DND-41 (cell line): ENCODE measurements at regions not wholly inside any gene's neighbourhood (a gene's known extent, or its start where the extent isn't known, plus 50 kb on each side); places are given as distances from the start of the nearest gene placed in this dataset.

ENCODE experiments used
- ATAC-seq: fragments of 200-7000 bp; cut with Tn5 transposase; 3 replicates; pipeline ENCODE4 v1.9.1; 2021; ENCODE audit warnings: low read depth; ENCODE audit not compliant: insufficient read depth
- DNase-seq: peaks from one replicate; pipeline ENCODE4 v3.0.0-alpha.2; 2020
- H2AFZ ChIP-seq: 2 replicates; pipeline ENCODE4 v1.6.0; 2012; ENCODE audit warnings: low read depth, low read length
- H3K27ac ChIP-seq: 2 replicates; pipeline ENCODE4 v1.5.1; 2012; ENCODE audit warnings: low read length, inconsistent platforms
- H3K27me3 ChIP-seq: fragments of 200-600 bp; sonication (generic); 2 replicates; pipeline ENCODE4 v1.6.0; 2012; ENCODE audit warnings: low read length, mild to moderate bottlenecking, inconsistent platforms; ENCODE audit not compliant: insufficient read depth, poor library complexity
- H3K36me3 ChIP-seq: 2 replicates; pipeline ENCODE4 v1.5.1; 2012; ENCODE audit warnings: low read length, inconsistent platforms; ENCODE audit not compliant: insufficient read depth
- H3K4me1 ChIP-seq: 2 replicates; pipeline ENCODE4 v1.5.1; 2012; ENCODE audit warnings: mild to moderate bottlenecking, low read length; ENCODE audit not compliant: insufficient read depth
- H3K4me2 ChIP-seq: 2 replicates; pipeline ENCODE4 v1.6.0; 2012; ENCODE audit warnings: mild to moderate bottlenecking, moderate library complexity, low read length, inconsistent platforms; ENCODE audit not compliant: insufficient read depth
- H3K4me3 ChIP-seq, 2 experiments: fragments of 200-600 bp in 1 of 2; shearing (Covaris generic) in 1 of 2; 2 replicates each; pipeline ENCODE4 v1.5.1; 2012 to 2016; ENCODE audit warnings: inconsistent platforms in 2 of 2, low read length in 2 of 2, mild to moderate bottlenecking in 2 of 2, low read depth in 1 of 2, moderate library complexity in 1 of 2
- H3K79me2 ChIP-seq: 2 replicates; pipeline ENCODE4 v1.6.0; 2012; ENCODE audit warnings: low read length, inconsistent platforms; ENCODE audit not compliant: insufficient read depth
- H3K9ac ChIP-seq: 2 replicates; pipeline ENCODE4 v1.6.0; 2012; ENCODE audit warnings: low read depth, mild to moderate bottlenecking, inconsistent platforms, low read length, moderate library complexity
- H3K9me3 ChIP-seq: 2 replicates; pipeline ENCODE4 v1.5.1; 2012; ENCODE audit warnings: low read length, moderate library complexity, mild to moderate bottlenecking, inconsistent platforms; ENCODE audit not compliant: insufficient read depth, severe bottlenecking
- H4K20me1 ChIP-seq: 2 replicates; pipeline ENCODE4 v1.6.0; 2012; ENCODE audit warnings: low read length; ENCODE audit not compliant: insufficient read depth
- CTCF ChIP-seq: IDR thresholded peaks from 2 replicates; pipeline ENCODE4 v1.5.1; 2012; ENCODE audit warnings: borderline replicate concordance, low read length, moderate library complexity, mild to moderate bottlenecking; ENCODE audit not compliant: poor library complexity, severe bottlenecking; ENCODE audit errors: extremely low read depth
- EZH2 ChIP-seq: IDR thresholded peaks from 3 replicates; pipeline ENCODE4 v1.6.1; 2012; ENCODE audit warnings: borderline replicate concordance, low read depth, mild to moderate bottlenecking, moderate library complexity, low read length, inconsistent platforms; ENCODE audit not compliant: severe bottlenecking

- DNase-seq (no peak), ATAC-seq (no peak)
- Histone ChIP-seq H3K27ac (no peak overlapping the region), H3K79me2 (no peaks in the 10 kb centered on the region), H3K27me3 (no peaks in the 10 kb centered on the region), H3K9ac (no peak overlapping the region), H3K9me3 (no peaks in the 10 kb centered on the region), H3K4me1 (no peaks in the 10 kb centered on the region), H4K20me1 (no peaks in the 10 kb centered on the region), H2AFZ (no peak overlapping the region), H3K4me3 (no peak overlapping the region), H3K4me2 (no peak overlapping the region), H3K36me3 (no peaks in the 10 kb centered on the region)
- TF ChIP-seq CTCF, result no peak
- no peak for TF ChIP-seq EZH2
Measured at GRCh38 chr7:125326666-125327255, 397.1 kb upstream of the POT1 start.

- no peak for TF ChIP-seq CTCF
- no peak for TF ChIP-seq EZH2
- no peaks in the 10 kb centered on the region for H4K20me1 ChIP-seq
- H2AFZ ChIP-seq, result no peak overlapping the region
- H3K27ac ChIP-seq, result no peak overlapping the region
- H3K79me2 ChIP-seq, result no peaks in the 10 kb centered on the region
- no peaks in the 10 kb centered on the region for H3K4me1 ChIP-seq
- peaks cover 3% of the 10 kb centered on the region for H3K9me3 ChIP-seq
- H3K36me3 ChIP-seq, result no peaks in the 10 kb centered on the region
- no peak overlapping the region for H3K9ac ChIP-seq
- ATAC-seq (peak; percentile 47; the same call in 1 of the 3 replicates), DNase-seq (no peak)
- no peak overlapping the region for H3K4me3 ChIP-seq
- H3K27me3 ChIP-seq, result no peaks in the 10 kb centered on the region
- no peak overlapping the region for H3K4me2 ChIP-seq
Measured at GRCh38 chr7:125316466-125316865, 386.8 kb upstream of the POT1 start.

GRCh38 chr7:125299003-125299765 lies 369.6 kb upstream of the POT1 start:
- Histone ChIP-seq H3K9me3 (no peaks in the 10 kb centered on the region), H3K4me1 (no peaks in the 10 kb centered on the region), H3K4me2 (no peak overlapping the region), H4K20me1 (no peaks in the 10 kb centered on the region), H3K36me3 (no peaks in the 10 kb centered on the region), H3K27ac (no peak overlapping the region), H3K4me3 (no peak overlapping the region), H3K79me2 (no peaks in the 10 kb centered on the region), H3K9ac (no peak overlapping the region), H3K27me3 (no peaks in the 10 kb centered on the region), H2AFZ (no peak overlapping the region)
- TF ChIP-seq CTCF (no peak), EZH2 (no peak)
- no peak for ATAC-seq
- DNase-seq, result no peak
